GM12874 (cell line): ENCODE measurements at regions not wholly inside any gene's neighbourhood (a gene's known extent, or its start where the extent isn't known, plus 50 kb on each side); places are given as distances from the start of the nearest gene placed in this dataset.

Source experiments
- TF ChIP-seq, protein P1 (sequence below): IDR thresholded peaks from 2 replicates; pipeline ENCODE4 v1.5.1; 2011; ENCODE audit warnings: low read depth, mild to moderate bottlenecking, control low read depth, low read length, moderate library complexity; ENCODE audit not compliant: insufficient read depth

- TF ChIP-seq, protein P1, sequence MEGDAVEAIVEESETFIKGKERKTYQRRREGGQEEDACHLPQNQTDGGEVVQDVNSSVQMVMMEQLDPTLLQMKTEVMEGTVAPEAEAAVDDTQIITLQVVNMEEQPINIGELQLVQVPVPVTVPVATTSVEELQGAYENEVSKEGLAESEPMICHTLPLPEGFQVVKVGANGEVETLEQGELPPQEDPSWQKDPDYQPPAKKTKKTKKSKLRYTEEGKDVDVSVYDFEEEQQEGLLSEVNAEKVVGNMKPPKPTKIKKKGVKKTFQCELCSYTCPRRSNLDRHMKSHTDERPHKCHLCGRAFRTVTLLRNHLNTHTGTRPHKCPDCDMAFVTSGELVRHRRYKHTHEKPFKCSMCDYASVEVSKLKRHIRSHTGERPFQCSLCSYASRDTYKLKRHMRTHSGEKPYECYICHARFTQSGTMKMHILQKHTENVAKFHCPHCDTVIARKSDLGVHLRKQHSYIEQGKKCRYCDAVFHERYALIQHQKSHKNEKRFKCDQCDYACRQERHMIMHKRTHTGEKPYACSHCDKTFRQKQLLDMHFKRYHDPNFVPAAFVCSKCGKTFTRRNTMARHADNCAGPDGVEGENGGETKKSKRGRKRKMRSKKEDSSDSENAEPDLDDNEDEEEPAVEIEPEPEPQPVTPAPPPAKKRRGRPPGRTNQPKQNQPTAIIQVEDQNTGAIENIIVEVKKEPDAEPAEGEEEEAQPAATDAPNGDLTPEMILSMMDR = no peak
Measured at GRCh38 chr2:122001441-122001874, 246.0 kb downstream of the TSN start.

GRCh38 chr2:122003196-122003940, 247.9 kb downstream of the TSN start:
- TF ChIP-seq, protein P1 = no peak

DNA sequence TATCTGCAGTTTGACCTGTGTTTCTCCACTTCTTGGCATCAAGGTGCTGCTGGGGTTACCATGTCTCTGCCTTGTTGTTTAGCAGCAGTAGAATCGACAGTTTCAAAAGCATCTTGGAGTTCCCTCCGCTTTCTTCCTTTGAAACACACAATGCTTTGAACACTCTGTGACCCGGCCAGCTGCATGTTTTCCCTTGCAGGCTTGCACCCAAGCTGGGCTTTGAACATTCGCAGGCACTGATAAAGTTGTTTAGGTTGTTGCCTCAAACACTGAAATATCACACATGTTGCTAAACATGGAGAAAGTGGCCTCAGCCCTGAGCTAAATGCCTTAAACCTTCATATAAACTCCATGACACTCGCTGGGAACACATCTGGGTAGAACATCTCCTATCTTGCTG, 251.7 kb downstream of the TSN start:
- TF ChIP-seq, protein P1 = no peak

DNA sequence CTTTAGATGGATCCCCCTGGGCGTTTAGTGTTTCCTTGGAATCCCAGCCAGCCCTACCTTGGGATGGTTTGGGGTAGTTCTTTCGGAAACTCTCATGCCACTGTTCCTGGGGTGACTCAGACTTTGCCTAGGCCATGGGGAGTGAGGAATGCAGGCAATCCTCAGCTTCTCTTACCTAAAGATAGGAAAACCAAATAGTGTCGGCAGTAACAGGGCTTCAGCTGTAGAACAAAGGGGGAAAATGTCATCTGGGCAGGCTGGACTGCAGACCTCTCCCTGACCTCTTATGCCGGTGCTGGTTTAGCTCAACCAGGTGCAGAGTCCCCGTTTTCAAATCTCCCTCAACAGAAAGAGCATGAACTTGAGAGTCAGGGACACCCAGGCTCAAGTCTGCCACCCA, 252.1 kb downstream of the TSN start:
- TF ChIP-seq, protein P1 = no peak

- TF ChIP-seq, protein P1 = no peak
Measured at GRCh38 chr2:122009561-122009960, 254.1 kb downstream of the TSN start.

GRCh38 chr2:122011493-122012270, 256.2 kb downstream of the TSN start:
- TF ChIP-seq, protein P1 = no peak

GRCh38 chr2:122018736-122019135, 263.3 kb downstream of the TSN start:
- TF ChIP-seq, protein P1 = no peak
